HG02678 (cell line): ENCODE measurements at regions not wholly inside any gene's neighbourhood (a gene's known extent, or its start where the extent isn't known, plus 50 kb on each side); places are given as distances from the start of the nearest gene placed in this dataset.

Source experiments
- ATAC-seq: cut with Tn5 transposase; IDR thresholded peaks from one replicate; pipeline ENCODE4 v1.9.1; 2021; ENCODE audit warnings: mild to moderate bottlenecking, moderate library complexity; ENCODE audit not compliant: unreplicated experiment

DNA sequence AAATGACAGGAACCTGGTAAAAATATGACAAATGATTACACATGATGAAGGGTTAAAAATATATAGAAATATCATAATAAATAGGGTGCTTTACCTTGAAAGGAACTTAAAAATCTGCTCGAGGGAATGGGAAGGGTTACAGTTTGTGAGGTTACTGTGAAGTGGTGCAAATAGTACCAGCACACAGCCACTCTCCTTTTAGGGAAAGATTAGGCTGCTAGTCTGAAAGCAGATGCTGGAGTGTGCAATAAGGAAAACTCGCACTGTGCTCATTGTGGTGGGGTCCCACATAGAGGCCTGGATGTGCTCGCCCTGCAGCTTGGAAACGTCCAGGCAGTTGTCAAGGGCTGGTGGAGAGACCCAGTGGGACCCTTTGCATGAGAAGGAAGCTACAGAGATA is 145.9 kb upstream of the TBX20 start:
- ATAC-seq: no peak

DNA sequence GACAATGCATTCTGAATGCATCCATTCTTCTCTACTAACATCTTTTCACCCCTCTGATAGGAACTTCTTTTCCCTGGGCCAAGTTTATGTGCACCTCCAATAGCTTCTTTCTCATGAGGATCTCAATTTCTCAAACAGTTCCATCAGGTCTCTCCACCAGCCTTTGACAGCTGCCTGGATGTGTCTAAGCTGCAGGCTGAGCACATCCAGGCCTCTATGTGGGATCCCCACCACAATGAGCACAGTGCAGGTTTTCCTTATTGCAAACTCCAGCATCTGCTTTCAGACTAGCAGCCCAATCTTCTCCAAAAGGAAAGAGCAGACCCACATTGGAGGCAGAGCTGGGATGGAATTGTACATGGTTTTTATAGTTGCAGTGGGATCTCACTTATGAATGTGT is 145.3 kb upstream of the TBX20 start:
- no peak for ATAC-seq

DNA sequence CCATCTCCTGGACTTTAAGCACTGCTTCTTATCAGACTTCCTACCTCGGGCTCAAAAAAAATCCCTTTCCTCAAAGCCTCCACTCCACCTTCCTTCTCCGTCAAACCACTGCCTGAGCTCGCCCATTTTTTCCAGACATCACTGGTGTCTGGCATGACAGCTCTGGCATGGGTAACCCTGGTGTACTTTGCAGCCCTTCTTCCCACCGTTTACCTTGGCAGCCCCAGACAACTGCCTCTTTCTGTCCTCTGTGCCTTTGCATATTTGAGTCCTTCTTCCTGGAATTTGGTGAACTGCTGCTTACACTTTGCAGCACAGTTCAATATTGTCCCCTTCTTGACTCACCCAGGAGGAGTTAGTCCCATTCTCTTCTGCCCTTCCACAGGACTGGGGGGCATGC is 144.6 kb upstream of the TBX20 start:
- no peak for ATAC-seq

DNA sequence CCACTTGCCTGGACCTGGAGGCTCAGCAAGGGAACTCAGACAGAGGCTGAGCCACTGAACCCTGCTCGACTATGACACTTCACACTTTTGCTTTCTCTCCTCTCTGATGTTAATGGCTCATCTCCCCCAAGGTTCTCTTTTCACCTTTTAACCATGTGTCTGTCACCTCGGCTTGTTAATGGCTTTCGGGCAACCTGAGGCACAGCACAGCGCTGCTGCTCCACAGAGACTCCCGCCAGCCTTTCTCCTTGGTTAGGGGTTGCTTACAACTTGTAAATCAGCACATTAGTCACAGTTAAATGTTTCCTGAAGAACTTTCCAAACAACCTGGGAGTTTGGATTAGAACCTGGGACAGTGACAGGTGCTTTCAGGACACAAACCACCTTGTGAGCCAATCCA is 136.2 kb upstream of the TBX20 start:
- ATAC-seq: no peak

DNA sequence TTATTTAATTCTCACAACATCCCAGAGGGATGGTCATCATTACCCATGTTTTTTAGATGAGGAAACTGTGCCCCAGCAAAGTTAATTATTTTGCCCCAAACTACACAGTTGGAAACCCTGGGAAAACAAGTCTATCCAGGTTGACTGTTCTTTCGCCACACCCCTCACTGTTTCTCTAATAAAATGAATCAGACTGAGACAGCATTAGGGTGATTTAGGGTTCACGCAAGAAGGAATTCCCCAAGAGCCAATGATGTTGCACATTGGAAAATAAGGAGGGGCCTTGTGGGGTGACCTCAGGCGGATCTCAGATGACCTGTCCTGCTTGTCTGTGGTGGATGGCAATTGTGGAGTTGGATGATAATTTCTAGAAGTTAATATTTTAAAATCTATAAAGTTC is 135.7 kb upstream of the TBX20 start:
- no peak for ATAC-seq

DNA sequence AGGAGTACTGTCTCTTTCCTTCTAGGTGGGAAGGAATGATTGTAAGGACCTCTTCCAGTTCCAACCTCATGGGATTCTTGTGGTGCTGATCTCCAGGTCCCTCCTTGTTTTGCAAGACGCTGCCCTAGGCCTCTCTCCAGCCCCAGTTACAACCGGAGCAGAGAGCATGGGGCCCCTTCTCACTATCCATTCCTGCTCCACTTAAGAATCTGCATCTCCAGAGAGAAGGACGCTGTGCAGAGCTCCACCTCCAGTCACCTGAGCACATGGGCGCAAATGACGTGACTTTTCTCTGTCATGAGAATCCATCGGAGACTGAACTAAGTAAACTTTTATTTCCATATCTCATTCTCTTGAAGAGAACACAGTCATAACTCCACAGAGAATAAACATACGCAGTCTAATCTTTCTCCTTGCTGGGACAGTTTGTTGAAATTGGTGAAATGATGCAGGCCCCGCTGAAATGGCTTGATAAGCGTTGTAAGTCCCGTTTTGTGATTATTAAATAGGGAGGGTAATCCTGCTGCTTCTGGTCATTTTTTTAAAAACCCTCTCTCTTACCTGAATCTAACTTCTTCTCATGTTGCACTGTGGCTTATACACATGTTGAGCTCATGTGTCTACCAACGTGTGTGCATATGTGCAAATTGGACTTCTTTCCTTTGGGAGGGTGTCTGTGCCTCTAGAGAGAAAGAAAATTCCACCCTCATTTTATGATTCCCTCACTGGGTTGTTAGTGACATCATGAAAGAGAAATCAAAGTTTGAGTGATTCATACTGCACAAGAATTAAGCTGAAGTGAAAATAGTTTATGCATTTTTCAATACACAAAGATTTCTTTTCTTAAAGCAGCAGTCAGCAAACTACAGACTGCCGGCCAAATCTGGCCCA is 133.2 kb upstream of the TBX20 start:
- no peak for ATAC-seq

DNA sequence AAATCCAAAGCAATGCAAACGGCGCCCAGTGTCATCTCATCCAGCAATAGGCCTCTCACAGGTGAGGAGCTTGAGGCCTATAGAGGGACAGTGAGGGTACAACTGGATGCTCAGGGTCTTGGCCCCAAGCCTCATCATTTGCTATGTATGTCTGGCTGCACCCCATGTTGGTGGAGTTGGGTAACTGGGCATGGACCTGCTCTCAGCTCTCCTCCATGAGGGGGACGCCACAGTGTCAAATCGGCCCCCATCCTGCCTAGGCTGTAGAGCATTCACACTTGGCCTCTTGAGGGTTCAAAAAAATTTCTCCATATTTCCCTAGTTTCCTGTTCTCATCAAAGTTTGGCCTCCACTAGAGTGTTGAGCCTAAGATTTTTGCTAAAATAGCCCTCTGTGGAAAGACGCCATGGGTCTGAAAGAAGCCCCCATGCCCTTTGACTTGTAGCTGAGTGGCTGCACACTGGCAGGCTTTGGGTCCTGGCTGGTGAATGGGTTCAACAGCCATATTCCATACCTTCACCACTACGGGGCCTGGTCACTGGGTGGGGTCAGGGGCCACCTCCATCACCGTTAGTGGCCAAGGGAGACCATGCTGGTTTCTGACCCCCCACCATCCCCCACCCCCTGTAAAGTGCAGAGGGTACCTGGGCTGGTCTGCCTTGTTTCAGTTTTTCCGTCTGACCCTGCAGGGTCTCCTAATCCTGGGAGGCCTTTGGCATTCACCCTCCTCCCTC is 132.3 kb upstream of the TBX20 start:
- ATAC-seq: no peak

DNA sequence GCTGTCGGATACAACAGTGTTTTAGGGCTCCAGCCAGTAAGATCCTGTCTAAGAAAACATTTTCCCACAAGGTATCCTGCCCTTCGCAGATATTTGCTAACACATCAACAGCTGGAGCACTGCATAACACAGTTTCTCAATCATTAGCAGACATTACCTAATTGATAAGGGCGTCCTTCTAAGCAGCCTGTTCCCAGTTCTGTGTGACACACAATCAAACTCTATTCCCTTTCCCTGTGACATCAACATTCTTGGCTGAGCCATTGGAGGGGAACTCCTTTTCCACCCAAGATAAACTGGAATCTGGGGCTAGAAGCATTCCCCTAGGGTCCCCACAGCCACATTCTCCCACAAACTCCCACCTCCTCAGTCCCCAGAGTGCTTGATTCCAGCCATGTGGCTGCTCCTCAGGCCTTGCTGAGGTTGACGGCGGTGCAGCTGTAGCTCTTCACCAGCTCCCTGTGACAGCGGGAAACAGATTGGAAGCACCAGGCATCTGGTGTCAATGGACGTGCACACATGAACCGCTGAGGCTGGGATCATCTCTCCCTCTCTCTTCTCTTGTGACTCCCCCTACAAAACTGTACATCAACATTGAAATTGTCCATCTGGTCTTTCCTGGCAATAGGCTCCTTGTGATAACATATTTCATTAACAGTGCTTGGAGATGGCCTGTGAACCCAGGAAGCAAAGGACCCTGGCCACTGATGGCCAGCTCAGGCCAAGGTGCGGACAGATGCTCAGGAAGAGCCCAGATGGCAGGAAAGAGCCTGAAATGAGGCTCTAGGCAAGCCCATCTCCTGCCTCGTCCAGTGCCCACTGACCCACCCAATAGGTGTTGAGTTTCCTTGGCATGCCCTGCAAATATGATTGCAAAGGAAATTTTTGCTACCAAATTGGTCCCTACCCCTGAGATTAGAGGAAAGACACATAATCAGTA is 131.1 kb upstream of the TBX20 start:
- no peak for ATAC-seq

DNA sequence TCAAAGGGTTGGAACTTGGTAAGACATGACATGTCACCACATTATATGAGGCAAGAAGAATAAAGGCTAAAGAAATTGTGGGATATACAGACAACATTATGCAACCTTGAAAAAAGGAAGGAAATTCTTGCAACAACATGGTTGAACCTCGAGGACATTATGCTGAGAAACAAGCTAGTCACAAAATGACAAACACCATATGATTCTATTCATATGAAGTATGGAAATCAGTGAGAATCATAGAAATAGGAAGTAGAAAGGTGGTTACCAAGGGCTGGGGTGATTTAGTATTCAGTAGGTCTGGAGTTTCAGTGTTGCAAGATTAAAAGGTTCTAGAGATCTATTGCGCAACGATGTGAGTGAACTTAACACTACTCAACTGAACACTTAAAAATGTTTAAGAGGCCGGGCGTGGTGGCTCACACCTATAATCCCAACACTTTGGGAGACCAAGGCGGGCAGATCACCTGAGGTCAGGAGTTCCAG is 126.9 kb upstream of the TBX20 start:
- ATAC-seq: no peak

DNA sequence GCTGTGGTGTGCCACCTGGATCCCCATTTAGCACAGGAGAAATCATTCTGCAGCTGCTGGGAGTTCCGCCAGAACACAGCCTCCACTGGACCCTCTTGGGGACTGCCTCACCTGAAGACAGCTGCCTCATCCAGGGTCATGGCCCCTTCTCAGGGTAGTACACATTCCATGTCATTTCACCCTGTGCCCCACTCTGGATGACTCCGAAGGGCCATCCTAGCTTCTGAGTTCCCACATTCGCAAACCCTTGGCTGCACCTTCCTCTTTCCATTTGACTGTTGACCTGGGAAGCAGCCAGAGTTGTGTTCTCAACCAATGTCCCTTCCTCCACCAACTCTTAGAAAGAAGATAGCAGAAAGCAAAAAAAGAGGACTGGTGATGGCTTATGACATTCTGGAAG is 125.6 kb upstream of the TBX20 start:
- no peak for ATAC-seq

DNA sequence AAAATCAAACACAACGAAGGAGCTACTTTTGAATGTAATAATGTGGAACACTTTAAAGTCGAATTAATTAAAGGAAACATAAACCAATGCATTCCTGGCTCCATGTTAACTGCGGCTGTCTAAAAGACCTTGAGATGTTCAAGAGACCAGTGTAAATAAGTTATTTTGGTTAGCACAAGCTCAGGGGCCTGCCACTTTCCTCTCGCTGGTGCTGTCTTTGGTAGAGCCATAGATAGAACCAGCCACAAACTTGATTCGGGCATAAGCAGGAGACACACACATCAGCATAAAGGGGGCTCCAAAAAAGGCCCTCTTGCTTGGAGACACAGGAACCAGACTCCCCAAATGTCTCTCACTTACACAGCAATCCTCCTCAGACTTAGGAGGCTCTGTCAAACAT is 121.6 kb upstream of the TBX20 start:
- ATAC-seq: no peak

DNA sequence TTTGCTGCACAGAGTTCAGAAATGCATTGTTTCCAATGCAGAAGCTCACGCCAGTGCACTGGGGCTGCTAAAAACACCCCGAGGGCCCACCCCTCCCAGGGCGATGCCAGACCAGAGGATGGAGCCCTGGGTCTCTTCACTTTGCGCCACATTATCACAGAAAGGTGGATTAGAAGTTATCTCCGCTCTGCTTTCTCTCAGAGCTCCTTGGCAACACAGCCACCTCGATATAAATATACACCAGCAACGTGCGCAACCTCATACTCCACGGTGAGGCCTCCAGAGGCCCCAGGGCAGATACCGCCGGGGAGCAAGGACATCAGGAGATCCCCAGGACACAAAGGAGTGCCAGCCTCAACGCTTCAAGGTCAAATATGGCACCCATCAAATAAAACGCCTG is 121.0 kb upstream of the TBX20 start:
- no peak for ATAC-seq

DNA sequence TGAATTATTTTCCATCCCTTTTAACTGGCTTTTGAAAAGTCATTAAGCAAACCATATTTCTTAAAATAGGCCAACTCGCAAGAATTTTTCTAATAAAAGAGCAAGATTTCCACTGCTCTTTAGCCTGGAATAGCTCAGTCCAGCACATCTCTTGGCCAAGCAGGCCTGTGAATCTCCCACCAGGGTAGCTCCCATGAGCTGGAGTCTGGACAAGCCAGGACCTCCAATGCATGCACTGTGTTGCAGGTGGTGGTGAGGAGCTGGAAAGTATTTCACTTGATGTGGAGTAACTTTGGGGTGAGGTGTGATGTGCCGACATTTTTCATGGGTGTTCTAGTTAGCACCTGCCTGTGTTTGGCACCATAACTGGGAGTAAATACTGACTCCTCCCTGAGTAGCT is 117.3 kb upstream of the TBX20 start:
- ATAC-seq: no peak

DNA sequence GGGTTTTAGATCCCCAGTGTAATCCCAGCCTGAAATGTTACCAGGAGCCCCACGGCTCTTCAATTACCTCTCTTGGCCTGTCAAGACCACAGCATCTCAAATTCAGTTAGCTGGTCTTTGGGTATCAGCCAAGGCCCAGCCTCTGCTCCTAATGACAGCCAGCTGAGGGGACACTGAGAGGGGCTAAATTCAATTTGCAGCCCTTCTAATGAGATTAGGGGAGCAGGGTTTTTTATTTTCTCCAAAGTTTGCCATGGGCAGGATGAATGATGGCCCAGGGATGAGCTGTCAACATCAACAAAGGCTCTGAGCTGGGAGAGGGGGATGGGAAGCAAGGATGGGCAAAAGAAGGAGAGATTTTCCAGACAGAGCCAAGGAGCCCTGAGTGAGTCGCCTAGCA is 116.8 kb upstream of the TBX20 start:
- ATAC-seq: no peak

DNA sequence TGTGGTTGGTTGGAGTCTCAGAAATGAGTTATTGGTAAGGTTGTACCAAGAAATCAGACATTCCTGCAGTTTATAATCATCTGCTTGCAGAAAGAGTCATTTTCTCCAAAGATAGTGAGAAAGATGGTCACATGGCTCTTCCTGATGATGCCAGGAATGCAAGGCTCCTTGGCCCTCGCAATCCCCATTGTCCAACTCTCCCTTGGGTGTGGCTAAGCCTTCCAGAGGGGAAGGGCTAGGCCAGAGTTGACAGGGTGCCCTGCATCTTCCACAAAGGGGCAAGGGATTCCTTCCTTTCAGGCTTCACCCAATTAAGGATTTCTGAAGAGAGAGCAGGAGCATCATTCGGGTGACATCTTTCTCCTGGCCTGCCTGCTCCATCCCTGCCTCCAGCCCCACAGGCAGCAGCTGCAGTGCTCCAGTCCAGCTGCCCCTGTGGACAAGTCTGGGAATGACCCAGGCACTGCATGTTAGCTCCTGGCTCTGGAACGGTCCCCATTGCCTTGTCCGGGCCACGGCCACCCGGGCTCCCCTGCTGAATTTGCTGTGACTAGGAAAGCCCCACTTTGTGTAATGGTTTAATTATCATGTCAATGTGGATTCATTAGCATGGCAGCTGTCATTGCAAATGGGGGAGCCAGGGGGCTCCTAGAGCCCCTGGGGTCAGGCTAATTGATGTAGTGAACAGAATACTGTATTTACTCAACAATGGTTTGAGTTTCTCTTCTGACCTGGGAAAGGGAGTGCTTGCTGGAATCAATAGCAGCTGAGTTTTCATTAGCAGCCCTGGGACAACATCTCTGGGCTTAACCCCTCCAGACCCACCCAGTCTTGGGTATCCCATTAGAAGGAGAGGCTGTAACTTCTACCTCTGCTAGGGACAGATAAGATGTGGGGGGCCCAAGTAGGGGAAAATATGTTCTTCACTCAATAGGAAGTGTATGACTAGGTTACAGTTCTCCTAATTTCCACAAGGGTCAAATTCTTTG is 112.6 kb upstream of the TBX20 start:
- ATAC-seq: no peak

DNA sequence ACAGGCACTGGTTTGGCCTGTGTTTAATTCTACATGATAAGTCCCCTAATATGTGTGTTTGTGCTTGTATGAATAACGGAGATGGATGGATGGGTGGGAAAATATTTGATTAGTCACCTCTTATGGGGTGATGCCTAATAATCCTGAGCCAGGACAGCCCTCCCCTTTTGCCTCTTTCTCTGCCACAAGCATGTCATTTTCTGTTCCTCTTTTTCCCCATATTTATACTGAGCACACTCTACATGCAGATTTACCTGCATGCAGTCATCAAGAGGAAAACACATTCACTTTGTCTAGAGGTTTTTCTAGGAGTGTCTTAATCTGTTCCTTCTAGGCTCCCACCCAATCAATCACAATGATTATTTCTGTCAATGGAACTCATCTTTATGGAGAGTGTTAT is 111.6 kb upstream of the TBX20 start:
- peak; percentile 41 for ATAC-seq

DNA sequence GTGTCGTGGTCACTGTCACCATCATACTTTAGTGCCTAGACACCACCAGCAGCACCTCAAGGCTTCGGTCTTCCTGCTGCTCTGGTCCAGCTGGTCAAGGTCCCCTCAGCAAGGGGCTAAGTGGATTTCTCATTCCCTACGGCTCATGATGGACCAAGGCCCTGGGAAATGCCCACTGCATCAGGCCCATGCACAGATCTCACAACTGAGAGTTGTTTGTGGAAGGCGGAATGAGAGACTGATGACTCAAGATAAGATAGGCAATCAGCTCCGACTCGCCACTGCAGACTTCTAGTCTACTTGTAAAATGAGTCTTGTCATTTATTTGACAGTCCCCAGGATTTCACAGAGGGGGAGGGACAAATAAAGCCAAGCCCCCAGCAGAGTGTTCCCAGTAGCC is 108.4 kb upstream of the TBX20 start:
- no peak for ATAC-seq

DNA sequence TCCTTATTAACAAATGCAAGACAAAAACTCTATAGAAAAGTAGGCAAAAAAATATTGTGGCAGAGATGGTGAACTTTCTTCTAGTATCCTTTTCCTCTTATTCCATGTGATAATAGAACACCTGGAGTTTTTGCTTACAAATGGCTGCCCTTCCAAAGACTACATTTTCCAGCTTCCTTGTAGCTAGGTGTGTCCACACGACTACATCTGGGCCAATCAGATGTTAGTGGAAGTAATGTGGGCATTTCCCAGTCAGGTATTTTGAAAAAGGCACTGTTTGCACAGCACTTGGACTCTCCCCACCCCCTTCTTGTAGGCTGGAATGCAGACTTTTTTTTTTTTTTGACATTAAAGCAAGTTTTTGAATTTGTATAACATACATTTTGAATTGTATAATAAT is 105.5 kb upstream of the TBX20 start:
- no peak for ATAC-seq

DNA sequence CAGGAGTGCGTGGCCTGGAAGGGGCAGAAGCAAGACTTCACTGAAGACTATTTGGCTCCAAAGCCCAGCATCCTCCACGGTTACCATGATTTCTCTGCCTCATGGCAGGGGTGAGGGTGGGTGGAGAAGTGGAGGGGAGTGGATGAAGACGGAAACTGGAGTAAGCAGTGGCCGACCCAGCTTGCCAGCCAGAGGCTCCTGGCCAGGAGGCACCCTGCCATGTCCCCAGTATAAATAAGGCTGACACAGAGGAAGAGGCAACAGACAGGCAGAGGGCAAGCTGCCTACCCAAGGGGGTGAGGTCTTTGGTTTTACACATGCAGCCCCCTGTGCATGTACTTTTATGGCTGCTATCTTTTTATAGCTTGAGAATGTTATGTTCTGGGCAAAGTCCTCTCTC is 102.6 kb upstream of the TBX20 start:
- ATAC-seq: no peak

DNA sequence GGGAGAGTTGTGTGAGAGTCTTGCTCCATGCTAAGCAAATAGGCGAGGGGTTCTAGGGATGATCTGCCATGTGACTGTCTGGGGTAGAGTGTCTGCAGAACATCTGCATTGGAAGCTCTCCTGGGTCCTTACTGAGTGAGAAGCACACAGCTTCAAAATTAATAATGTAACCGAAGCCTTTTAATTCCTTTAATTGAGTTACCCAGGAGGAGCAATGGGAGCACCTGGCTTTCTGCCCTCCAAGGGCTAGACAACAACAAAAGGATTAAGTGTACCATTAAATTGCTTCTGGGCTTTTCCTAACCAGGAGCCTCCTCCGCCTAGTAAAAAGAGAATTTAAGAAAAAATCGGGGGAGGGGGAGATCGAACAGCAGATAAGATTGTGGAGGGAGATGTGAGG is 102.0 kb upstream of the TBX20 start:
- ATAC-seq: no peak
